Epithelial cell of esophagus (primary cell): ENCODE measurements at regions not wholly inside any gene's neighbourhood (a gene's known extent, or its start where the extent isn't known, plus 50 kb on each side); places are given as distances from the start of the nearest gene placed in this dataset.

Source experiments
- DNase-seq: peaks from one replicate; pipeline ENCODE4 v3.0.0; 2010; ENCODE audit warnings: low read depth
- H3K4me3 ChIP-seq: 2 replicates; pipeline ENCODE4 v1.5.1; 2011; ENCODE audit warnings: mild to moderate bottlenecking, low read length, control low read depth
- CTCF ChIP-seq: IDR thresholded peaks from 2 replicates; pipeline ENCODE4 v1.5.1; 2011; ENCODE audit warnings: low read depth, mild to moderate bottlenecking, low read length, control low read depth, inconsistent platforms; ENCODE audit not compliant: insufficient read depth; ENCODE audit errors: missing control alignments

- H3K4me3 ChIP-seq: no peak overlapping the region
- TF ChIP-seq CTCF: no peak
- DNase-seq: no peak
Observed at GRCh38 chr4:146061610-146062334, 113.7 kb upstream of the LSM6 start.

GRCh38 chr4:146059865-146060264 lies 115.7 kb upstream of the LSM6 start:
- peak; percentile 37 for DNase-seq
- no peak overlapping the region for H3K4me3 ChIP-seq
- TF ChIP-seq CTCF: no peak

GRCh38 chr4:146059151-146059550 lies 116.4 kb upstream of the LSM6 start:
- no peak for TF ChIP-seq CTCF
- H3K4me3 ChIP-seq: no peak overlapping the region
- DNase-seq: no peak

- no peak for TF ChIP-seq CTCF
- DNase-seq: no peak
- no peak overlapping the region for H3K4me3 ChIP-seq
Observed at GRCh38 chr4:146058531-146058930, 117.0 kb upstream of the LSM6 start.

GRCh38 chr4:146054676-146055075 lies 116.1 kb upstream of the ZNF827 start:
- no peak overlapping the region for H3K4me3 ChIP-seq
- DNase-seq: peak; percentile 55
- no peak for TF ChIP-seq CTCF

GRCh38 chr4:146053891-146054290 lies 115.3 kb upstream of the ZNF827 start:
- TF ChIP-seq CTCF: no peak
- DNase-seq: no peak
- H3K4me3 ChIP-seq: no peak overlapping the region
